ENCODE measurements at regions not wholly inside any gene's neighbourhood (a gene's known extent, or its start where the extent isn't known, plus 50 kb on each side); places are given as distances from the start of the nearest gene placed in this dataset.

GRCh38 chr18:26794230-26795101, 71.0 kb downstream of the AQP4 start:
- Histone ChIP-seq H2AFZ (no peak overlapping the region), H3K9me2 (replicated peaks; ENCODE audit: insufficient read depth) (no peaks in the 10 kb centered on the region), H3K27ac (no peak overlapping the region), H3K4me2 (no peak overlapping the region), H3K79me2 (no peaks in the 10 kb centered on the region), H4K20me1 (ENCODE audit: insufficient read depth, poor library complexity, severe bottlenecking) (no peaks in the 10 kb centered on the region), H3K4me1 (ENCODE audit: insufficient read depth) (no peaks in the 10 kb centered on the region), H3K9me3 (ENCODE audit: low read depth) (no peaks in the 10 kb centered on the region), H3K36me3 (replicated peaks; ENCODE audit: insufficient read depth, low read depth) (no peaks in the 10 kb centered on the region), H3K27me3 (no peaks in the 10 kb centered on the region), H3K4me3 (no peak overlapping the region)
- no peak for DNase-seq (ENCODE audit: low spot score)
- WGBS (ENCODE audit: low lambda C conversion rate, missing lambda C conversion rate), result 91% methylated on average over 8 of the region's 8 CpGs
- TF ChIP-seq EZH2 (IDR thresholded peaks at IDR 0.05; ENCODE audit: borderline replicate concordance), result no peak
- TF ChIP-seq EZH2phosphoT487 (IDR thresholded peaks at IDR 0.05; ENCODE audit: low read depth, severe bottlenecking, unreplicated experiment), result no peak
- TF ChIP-seq, protein P1, sequence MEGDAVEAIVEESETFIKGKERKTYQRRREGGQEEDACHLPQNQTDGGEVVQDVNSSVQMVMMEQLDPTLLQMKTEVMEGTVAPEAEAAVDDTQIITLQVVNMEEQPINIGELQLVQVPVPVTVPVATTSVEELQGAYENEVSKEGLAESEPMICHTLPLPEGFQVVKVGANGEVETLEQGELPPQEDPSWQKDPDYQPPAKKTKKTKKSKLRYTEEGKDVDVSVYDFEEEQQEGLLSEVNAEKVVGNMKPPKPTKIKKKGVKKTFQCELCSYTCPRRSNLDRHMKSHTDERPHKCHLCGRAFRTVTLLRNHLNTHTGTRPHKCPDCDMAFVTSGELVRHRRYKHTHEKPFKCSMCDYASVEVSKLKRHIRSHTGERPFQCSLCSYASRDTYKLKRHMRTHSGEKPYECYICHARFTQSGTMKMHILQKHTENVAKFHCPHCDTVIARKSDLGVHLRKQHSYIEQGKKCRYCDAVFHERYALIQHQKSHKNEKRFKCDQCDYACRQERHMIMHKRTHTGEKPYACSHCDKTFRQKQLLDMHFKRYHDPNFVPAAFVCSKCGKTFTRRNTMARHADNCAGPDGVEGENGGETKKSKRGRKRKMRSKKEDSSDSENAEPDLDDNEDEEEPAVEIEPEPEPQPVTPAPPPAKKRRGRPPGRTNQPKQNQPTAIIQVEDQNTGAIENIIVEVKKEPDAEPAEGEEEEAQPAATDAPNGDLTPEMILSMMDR (IDR thresholded peaks at IDR 0.05; ENCODE audit: poor library complexity), result no peak

- no peaks in the 10 kb centered on the region for H3K79me2 ChIP-seq
- H2AFZ ChIP-seq, result no peak overlapping the region
- DNase-seq (ENCODE audit: low spot score), result no peak
- no peaks in the 10 kb centered on the region for H3K27me3 ChIP-seq
- no peaks in the 10 kb centered on the region for H3K36me3 ChIP-seq (replicated peaks; ENCODE audit: insufficient read depth, low read depth)
- WGBS (ENCODE audit: low lambda C conversion rate, missing lambda C conversion rate), result 85% methylated on average over 1 of the region's 1 CpG
- H3K4me3 ChIP-seq, result no peak overlapping the region
- TF ChIP-seq EZH2 (IDR thresholded peaks at IDR 0.05; ENCODE audit: borderline replicate concordance) (no peak), EZH2phosphoT487 (IDR thresholded peaks at IDR 0.05; ENCODE audit: low read depth, severe bottlenecking, unreplicated experiment) (no peak)
- TF ChIP-seq, protein P1 (IDR thresholded peaks at IDR 0.05; ENCODE audit: poor library complexity), result no peak
- H3K27ac ChIP-seq, result no peak overlapping the region
- H3K9me2 ChIP-seq (replicated peaks; ENCODE audit: insufficient read depth), result no peaks in the 10 kb centered on the region
- H3K9me3 ChIP-seq (ENCODE audit: low read depth), result no peaks in the 10 kb centered on the region
- no peak overlapping the region for H3K4me2 ChIP-seq
- no peaks in the 10 kb centered on the region for H4K20me1 ChIP-seq (ENCODE audit: insufficient read depth, poor library complexity, severe bottlenecking)
- no peaks in the 10 kb centered on the region for H3K4me1 ChIP-seq (ENCODE audit: insufficient read depth)
Measured at GRCh38 chr18:26792661-26793060, 72.8 kb downstream of the AQP4 start.

- H4K20me1 ChIP-seq (ENCODE audit: insufficient read depth, poor library complexity, severe bottlenecking), result no peaks in the 10 kb centered on the region
- H2AFZ ChIP-seq, result no peak overlapping the region
- TF ChIP-seq, protein P1 (IDR thresholded peaks at IDR 0.05; ENCODE audit: poor library complexity), result no peak
- TF ChIP-seq EZH2 (IDR thresholded peaks at IDR 0.05; ENCODE audit: borderline replicate concordance) (no peak), EZH2phosphoT487 (IDR thresholded peaks at IDR 0.05; ENCODE audit: low read depth, severe bottlenecking, unreplicated experiment) (no peak)
- H3K27ac ChIP-seq, result no peak overlapping the region
- H3K79me2 ChIP-seq, result no peaks in the 10 kb centered on the region
- H3K4me3 ChIP-seq, result no peak overlapping the region
- H3K27me3 ChIP-seq, result no peaks in the 10 kb centered on the region
- DNase-seq (ENCODE audit: low spot score), result no peak
- H3K36me3 ChIP-seq (replicated peaks; ENCODE audit: insufficient read depth, low read depth), result no peaks in the 10 kb centered on the region
- H3K9me3 ChIP-seq (ENCODE audit: low read depth), result no peaks in the 10 kb centered on the region
- no peak overlapping the region for H3K4me2 ChIP-seq
- no peaks in the 10 kb centered on the region for H3K4me1 ChIP-seq (ENCODE audit: insufficient read depth)
- H3K9me2 ChIP-seq (replicated peaks; ENCODE audit: insufficient read depth), result no peaks in the 10 kb centered on the region
Measured at GRCh38 chr18:26791676-26792075, 73.8 kb downstream of the AQP4 start.
